ENCODE measurements at regions not wholly inside any gene's neighbourhood (a gene's known extent, or its start where the extent isn't known, plus 50 kb on each side); places are given as distances from the start of the nearest gene placed in this dataset.

- TF ChIP-seq CTCF (IDR thresholded peaks at IDR 0.05; ENCODE audit: unreplicated experiment) = no peak
- Mint-ChIP-seq H3K27ac (no peak overlapping the region), H3K27me3 (ENCODE audit: low read depth) (no peaks in the 10 kb centered on the region), H3K36me3 (no peaks in the 10 kb centered on the region), H3K9me3 (no peaks in the 10 kb centered on the region), H3K4me1 (no peaks in the 10 kb centered on the region), H3K4me3 (no peak overlapping the region)
- no peak for DNase-seq (ENCODE audit: low spot score in 2 of 2, unreplicated experiment in 2 of 2)
Observed at GRCh38 chr10:31204090-31204489, 114.9 kb upstream of the ZEB1 start.

GRCh38 chr10:31207636-31208035, 111.4 kb upstream of the ZEB1 start:
- no peaks in the 10 kb centered on the region for H3K9me3 Mint-ChIP-seq
- no peaks in the 10 kb centered on the region for H3K4me1 Mint-ChIP-seq
- H3K27ac Mint-ChIP-seq = no peak overlapping the region
- H3K4me3 Mint-ChIP-seq = no peak overlapping the region
- no peaks in the 10 kb centered on the region for H3K36me3 Mint-ChIP-seq
- DNase-seq (ENCODE audit: low spot score in 2 of 2, unreplicated experiment in 2 of 2) = no peak
- TF ChIP-seq CTCF (IDR thresholded peaks at IDR 0.05; ENCODE audit: unreplicated experiment) = no peak
- H3K27me3 Mint-ChIP-seq (ENCODE audit: low read depth) = peaks cover 2% of the 10 kb centered on the region

GRCh38 chr10:31209478-31209877, 109.5 kb upstream of the ZEB1 start:
- no peak for TF ChIP-seq CTCF (IDR thresholded peaks at IDR 0.05; ENCODE audit: unreplicated experiment)
- H3K27me3 Mint-ChIP-seq (ENCODE audit: low read depth) = peaks cover 2% of the 10 kb centered on the region

GRCh38 chr10:31210190-31210589, 108.8 kb upstream of the ZEB1 start:
- H3K27me3 Mint-ChIP-seq (ENCODE audit: low read depth) = peaks cover 2% of the 10 kb centered on the region
- H3K9me3 Mint-ChIP-seq = no peaks in the 10 kb centered on the region
- no peaks in the 10 kb centered on the region for H3K36me3 Mint-ChIP-seq
- H3K4me3 Mint-ChIP-seq = no peak overlapping the region
- no peak overlapping the region for H3K27ac Mint-ChIP-seq
- no peak for DNase-seq (ENCODE audit: low spot score in 2 of 2, unreplicated experiment in 2 of 2)
- no peak for TF ChIP-seq CTCF (IDR thresholded peaks at IDR 0.05; ENCODE audit: unreplicated experiment)
- H3K4me1 Mint-ChIP-seq = no peaks in the 10 kb centered on the region

More at GRCh38 chr10:31209478-31209877, 109.5 kb upstream of the ZEB1 start:
- no peak overlapping the region for H3K27ac Mint-ChIP-seq
- no peaks in the 10 kb centered on the region for H3K4me1 Mint-ChIP-seq
- no peak for DNase-seq (ENCODE audit: low spot score in 2 of 2, unreplicated experiment in 2 of 2)
- no peak overlapping the region for H3K4me3 Mint-ChIP-seq
- H3K9me3 Mint-ChIP-seq = no peaks in the 10 kb centered on the region
- no peaks in the 10 kb centered on the region for H3K36me3 Mint-ChIP-seq

GRCh38 chr10:31213959-31214358, 105.1 kb upstream of the ZEB1 start:
- Mint-ChIP-seq H3K9me3 (no peaks in the 10 kb centered on the region), H3K4me1 (no peaks in the 10 kb centered on the region), H3K36me3 (no peaks in the 10 kb centered on the region), H3K27ac (no peak overlapping the region), H3K4me3 (no peak overlapping the region), H3K27me3 (ENCODE audit: low read depth) (peaks cover 2% of the 10 kb centered on the region)
- TF ChIP-seq CTCF (IDR thresholded peaks at IDR 0.05; ENCODE audit: unreplicated experiment) = no peak
- no peak for DNase-seq (ENCODE audit: low spot score in 2 of 2, unreplicated experiment in 2 of 2)

- no peak overlapping the region for H3K27ac Mint-ChIP-seq
- no peaks in the 10 kb centered on the region for H3K36me3 Mint-ChIP-seq
- H3K9me3 Mint-ChIP-seq = no peaks in the 10 kb centered on the region
- no peak for DNase-seq (ENCODE audit: low spot score in 2 of 2, unreplicated experiment in 2 of 2)
- H3K4me1 Mint-ChIP-seq = no peaks in the 10 kb centered on the region
- peaks cover 2% of the 10 kb centered on the region for H3K27me3 Mint-ChIP-seq (ENCODE audit: low read depth)
- no peak for TF ChIP-seq CTCF (IDR thresholded peaks at IDR 0.05; ENCODE audit: unreplicated experiment)
- H3K4me3 Mint-ChIP-seq = no peak overlapping the region
Observed at GRCh38 chr10:31215052-31215451, 104.0 kb upstream of the ZEB1 start.

All from mesothelial cell of epicardium (in vitro differentiated cells).